NCI-H2227 treated with DMSO at 0.1 percent for 48 hours (cell line): ENCODE measurements at regions not wholly inside any gene's neighbourhood (a gene's known extent, or its start where the extent isn't known, plus 50 kb on each side); places are given as distances from the start of the nearest gene placed in this dataset.
"Not testable (repeated sequence)": the region's sequence is repeated elsewhere in the genome, so short reads cannot be mapped to it uniquely, and the experiment has no call there.

ENCODE experiments used
- DNase-seq: peaks from one replicate; lab custom pipeline; 2025; lab: John Stamatoyannopoulos, UW

- DNase-seq = peak; percentile 18
Measured at GRCh38 chr2:183614799-183615435, 490.7 kb downstream of the NUP35 start.

- DNase-seq = no peak
Measured at GRCh38 chr2:183623227-183623626, 499.0 kb downstream of the NUP35 start.

- no peak for DNase-seq
Measured at GRCh38 chr2:183630964-183631363, 506.7 kb downstream of the NUP35 start.

GRCh38 chr2:183656121-183656520, 531.9 kb downstream of the NUP35 start:
- no peak for DNase-seq

GRCh38 chr2:183665425-183665824, 541.2 kb downstream of the NUP35 start:
- peak; percentile 12 for DNase-seq

GRCh38 chr2:183666031-183666430, 541.8 kb downstream of the NUP35 start:
- DNase-seq = no peak

GRCh38 chr2:183671233-183671632, 547.0 kb downstream of the NUP35 start:
- DNase-seq = no peak

- no peak for DNase-seq
Measured at GRCh38 chr2:183678908-183679307, 554.7 kb downstream of the NUP35 start.

- DNase-seq = no peak
Measured at GRCh38 chr2:183680573-183680972, 556.3 kb downstream of the NUP35 start.

- no peak for DNase-seq
Measured at GRCh38 chr2:183684686-183685085, 560.4 kb downstream of the NUP35 start.

GRCh38 chr2:183696028-183696427, 571.8 kb downstream of the NUP35 start:
- no peak for DNase-seq

GRCh38 chr2:183709829-183710228, 585.6 kb downstream of the NUP35 start:
- DNase-seq = no peak

- DNase-seq = no peak
Measured at GRCh38 chr2:183718246-183718645, 594.0 kb downstream of the NUP35 start.

- DNase-seq = no peak
Measured at GRCh38 chr2:183723278-183723677, 599.0 kb downstream of the NUP35 start.

- no peak for DNase-seq
Measured at GRCh38 chr2:183729380-183729779, 605.1 kb downstream of the NUP35 start.

- DNase-seq = no peak
Measured at GRCh38 chr2:183740241-183740640, 616.0 kb downstream of the NUP35 start.

- DNase-seq = no peak
Measured at GRCh38 chr2:183752571-183752970, 628.3 kb downstream of the NUP35 start.

GRCh38 chr2:183759033-183759432, 634.8 kb downstream of the NUP35 start:
- DNase-seq = no peak

- DNase-seq = no peak
Measured at GRCh38 chr2:183773775-183774174, 649.5 kb downstream of the NUP35 start.

GRCh38 chr2:183780072-183780471, 655.8 kb downstream of the NUP35 start:
- DNase-seq = no peak

GRCh38 chr2:183782436-183782835, 658.2 kb downstream of the NUP35 start:
- no peak for DNase-seq

GRCh38 chr2:183788796-183789195, 664.6 kb downstream of the NUP35 start:
- DNase-seq = not testable (repeated sequence)

- not testable (repeated sequence) for DNase-seq
Measured at GRCh38 chr2:183792165-183792924, 668.1 kb downstream of the NUP35 start.

- no peak for DNase-seq
Measured at GRCh38 chr2:183798535-183798934, 674.3 kb downstream of the NUP35 start.
